GM12892 (cell line): ENCODE measurements at regions not wholly inside any gene's neighbourhood (a gene's known extent, or its start where the extent isn't known, plus 50 kb on each side); places are given as distances from the start of the nearest gene placed in this dataset.
"Not testable (repeated sequence)": the region's sequence is repeated elsewhere in the genome, so short reads cannot be mapped to it uniquely, and the experiment has no call there.

Experiments used
- POLR2A ChIP-seq: IDR thresholded peaks from 2 replicates; pipeline ENCODE4 v1.6.1; 2011; ENCODE audit warnings: low read depth, low read length, control low read depth
- POLR2AphosphoS5 ChIP-seq: IDR thresholded peaks from 2 replicates; pipeline ENCODE4 v1.6.1; 2011; ENCODE audit warnings: low read depth, low read length, control low read depth

DNA sequence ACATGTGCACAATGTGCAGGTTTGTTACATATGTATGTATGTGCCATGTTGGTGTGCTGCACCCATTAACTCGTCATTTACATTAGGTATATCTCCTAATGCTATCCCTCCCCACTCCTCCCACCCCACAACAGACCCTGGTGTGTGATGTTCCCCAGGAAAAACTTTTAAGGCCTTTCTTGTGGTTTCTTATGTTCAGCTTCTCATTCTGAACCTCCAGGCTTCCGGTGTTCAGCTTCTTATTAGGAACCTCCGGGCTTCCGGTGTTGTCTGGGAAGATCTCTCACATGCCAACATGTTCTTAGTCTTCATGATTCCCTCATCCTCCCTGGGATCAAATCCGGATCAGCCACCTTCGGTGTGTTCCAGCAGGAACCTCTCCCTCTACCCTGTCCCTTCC is 338.8 kb upstream of the IRX2 start:
- TF ChIP-seq POLR2A, POLR2AphosphoS5: not testable (repeated sequence)
